HG03175 (cell line): ENCODE measurements at regions not wholly inside any gene's neighbourhood (a gene's known extent, or its start where the extent isn't known, plus 50 kb on each side); places are given as distances from the start of the nearest gene placed in this dataset.
"Not testable (repeated sequence)": the region's sequence is repeated elsewhere in the genome, so short reads cannot be mapped to it uniquely, and the experiment has no call there.

Experiments used
- ATAC-seq: cut with Tn5 transposase; IDR thresholded peaks from one replicate; pipeline ENCODE4 v1.9.1; 2021; ENCODE audit warnings: mild to moderate bottlenecking, moderate library complexity; ENCODE audit not compliant: unreplicated experiment

DNA sequence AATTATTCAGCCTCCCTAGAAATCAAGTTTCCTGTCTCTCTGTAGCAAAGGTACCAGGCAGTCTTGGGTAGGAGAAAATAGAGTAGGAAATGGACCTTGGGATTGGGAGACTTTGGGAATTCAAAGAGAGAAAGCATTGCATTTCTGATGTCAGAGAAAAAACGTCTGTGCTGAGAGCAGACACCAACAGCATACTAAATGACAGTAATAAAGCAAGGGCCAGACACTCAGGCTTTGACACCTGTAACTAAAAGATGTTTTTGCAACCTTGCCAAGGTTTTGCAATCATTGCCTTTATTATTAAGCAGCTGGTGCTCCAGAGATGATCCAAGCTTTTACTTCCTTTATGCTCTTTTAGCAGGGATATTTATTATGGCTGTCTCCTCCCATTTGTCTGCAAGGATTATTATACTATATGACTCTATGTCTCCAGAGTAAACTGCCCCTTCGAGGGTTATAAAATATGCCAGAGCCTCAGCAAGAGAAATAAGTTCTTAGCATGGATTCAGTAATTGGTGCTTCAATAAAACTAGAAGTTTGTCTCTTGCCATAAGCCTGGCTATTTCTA, 85.2 kb upstream of the GRAMD1B start:
- ATAC-seq, result no peak

DNA sequence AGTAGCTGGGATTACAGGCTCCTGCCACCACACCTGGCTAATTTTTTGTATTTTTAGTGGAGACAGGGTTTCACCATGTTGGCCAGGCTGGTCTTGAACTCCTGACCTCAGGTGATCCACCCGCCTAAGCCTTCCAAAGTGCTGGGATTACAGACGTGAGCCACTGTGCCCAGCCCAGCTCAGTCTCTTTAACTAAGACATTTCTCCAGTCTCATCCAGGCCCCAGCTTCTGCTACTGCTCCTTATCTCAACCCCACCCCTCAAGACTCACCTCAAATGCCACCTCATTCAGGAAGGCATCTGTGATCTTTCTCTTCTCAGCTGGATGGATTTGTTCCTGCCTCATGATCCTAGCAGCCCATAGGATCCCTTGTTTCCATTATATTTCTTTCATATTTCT, 85.9 kb upstream of the GRAMD1B start:
- ATAC-seq, result not testable (repeated sequence)

DNA sequence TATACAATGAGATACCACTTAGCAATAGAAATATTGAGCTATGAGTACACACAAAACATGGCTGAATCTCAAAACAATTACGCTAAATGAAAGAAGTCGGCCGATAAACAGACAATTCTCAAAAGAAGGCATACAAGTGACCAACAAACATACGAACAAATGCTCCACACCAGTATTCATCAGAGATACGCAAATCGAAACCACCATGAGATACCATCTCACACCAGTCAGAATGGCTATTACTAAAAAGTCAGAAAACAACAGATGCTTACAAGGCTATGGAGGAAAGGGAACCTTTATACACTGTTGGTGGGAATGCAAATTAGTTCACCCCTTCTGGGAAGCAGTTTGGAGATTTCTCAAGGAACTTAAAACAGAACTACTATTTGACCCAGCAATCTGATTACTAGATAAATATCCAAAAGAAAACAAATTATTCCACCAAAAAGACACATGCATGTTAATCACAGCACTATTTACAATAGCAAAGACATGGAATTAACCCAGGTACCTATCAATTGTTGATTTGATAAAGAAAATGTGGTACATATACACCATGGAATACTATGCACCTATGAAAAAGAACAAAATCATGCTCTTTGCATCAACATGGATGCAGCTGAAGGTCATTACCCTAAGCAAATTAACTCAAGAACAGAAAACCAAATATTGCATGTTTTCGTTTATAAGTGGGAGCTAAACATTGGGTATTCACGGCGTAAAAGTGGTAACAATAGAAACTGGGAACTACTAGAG, 90.9 kb upstream of the GRAMD1B start:
- ATAC-seq, result no peak

DNA sequence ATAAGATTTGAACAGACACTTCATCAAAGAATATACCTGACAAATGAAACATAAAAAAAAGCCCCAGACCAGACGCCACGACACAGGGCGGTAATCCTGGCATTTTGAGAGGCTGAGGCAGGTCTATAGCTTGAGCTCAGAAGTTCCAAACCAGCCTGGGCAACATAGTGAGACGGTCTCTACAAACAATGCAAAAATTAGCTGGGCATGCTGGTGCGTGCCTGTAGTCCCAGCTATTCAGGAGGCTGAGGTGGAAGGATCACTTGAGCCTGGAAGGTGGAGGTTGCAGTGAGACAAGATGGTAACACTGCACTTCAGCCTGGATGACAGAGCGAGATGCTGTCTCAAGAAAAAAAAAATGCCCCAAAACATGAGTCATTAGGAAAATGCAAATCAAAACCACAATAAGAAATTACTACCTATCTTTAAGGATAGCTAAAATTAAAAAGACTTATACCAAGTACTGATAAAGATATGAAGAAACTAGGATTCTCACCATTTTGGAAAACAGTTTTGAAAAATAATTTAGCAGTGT, 91.7 kb upstream of the GRAMD1B start:
- ATAC-seq, result no peak

DNA sequence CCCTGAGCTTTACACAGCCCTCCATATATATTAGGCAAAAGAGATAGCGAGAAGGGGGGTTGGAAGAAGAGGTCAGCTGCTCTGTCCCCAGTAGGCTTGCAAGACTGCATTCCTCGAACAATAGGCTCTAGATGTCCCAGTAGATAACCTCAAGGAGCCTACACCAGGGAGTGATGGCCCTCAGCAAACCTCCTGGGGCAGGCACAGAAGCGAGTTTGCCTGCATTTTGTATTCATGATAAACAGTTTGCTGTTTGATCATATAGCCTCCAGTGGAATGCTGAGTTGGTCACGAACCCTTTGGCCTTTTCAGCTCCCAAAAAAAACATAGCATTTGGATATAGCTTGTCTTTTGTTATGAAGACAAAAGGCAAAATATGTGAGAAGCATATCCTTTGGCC, 95.1 kb upstream of the GRAMD1B start:
- no peak for ATAC-seq

DNA sequence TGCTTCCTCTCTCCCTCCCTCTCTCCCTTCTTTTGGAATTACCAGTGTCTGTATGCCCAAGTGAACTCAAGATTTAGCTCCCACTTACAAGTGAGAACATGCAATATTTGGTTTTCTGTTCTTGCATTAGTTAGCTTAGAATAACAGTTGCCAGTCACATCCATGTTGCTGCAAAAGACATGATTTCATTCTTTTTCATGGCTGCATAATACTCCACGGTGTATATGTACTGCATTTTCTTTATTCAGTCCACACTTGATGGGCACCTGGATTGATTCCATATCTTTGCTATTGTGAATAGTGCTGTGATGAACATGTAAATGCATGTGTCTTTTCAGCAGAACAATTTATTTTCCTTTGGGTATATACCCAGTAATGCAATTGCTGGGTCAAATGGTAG, 97.5 kb upstream of the GRAMD1B start:
- not testable (repeated sequence) for ATAC-seq

DNA sequence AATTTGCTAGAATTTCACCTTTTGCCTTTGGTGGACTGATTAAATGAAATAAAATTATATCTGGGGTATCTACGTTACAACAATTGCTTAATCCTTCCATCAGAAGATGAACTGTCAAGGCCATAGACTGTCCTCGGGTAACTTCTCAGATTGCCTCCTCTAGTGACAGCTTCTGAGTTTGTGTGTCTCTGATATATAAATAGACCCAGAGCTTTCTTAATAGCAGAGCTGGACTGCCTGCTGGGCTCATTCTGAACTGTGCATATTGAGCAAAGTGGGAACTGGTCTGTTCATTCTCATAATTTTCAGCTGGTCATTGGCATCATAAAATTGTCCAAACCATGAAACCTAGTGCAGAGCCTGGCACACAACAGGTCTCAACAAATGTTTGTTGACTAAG, 99.1 kb upstream of the GRAMD1B start:
- no peak for ATAC-seq

DNA sequence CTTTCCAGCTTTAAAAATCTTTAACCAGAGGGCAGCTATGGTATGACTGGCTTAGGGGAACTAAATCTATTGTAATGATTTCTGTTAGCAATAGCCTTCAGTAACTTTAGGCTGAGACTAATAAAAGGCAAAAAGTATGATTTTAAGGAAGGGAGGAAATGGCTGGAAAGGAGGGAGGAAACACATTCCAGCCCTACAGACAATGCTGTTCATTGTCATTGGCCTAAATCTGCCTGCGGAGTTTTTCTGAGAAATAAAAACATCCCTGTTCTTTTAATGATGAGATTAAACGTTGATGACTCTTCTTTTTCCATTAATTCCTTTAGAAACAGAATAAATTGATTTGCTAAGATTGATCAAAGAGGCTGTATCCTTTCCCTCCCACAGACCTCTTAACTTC, 99.6 kb upstream of the GRAMD1B start:
- ATAC-seq, result no peak

DNA sequence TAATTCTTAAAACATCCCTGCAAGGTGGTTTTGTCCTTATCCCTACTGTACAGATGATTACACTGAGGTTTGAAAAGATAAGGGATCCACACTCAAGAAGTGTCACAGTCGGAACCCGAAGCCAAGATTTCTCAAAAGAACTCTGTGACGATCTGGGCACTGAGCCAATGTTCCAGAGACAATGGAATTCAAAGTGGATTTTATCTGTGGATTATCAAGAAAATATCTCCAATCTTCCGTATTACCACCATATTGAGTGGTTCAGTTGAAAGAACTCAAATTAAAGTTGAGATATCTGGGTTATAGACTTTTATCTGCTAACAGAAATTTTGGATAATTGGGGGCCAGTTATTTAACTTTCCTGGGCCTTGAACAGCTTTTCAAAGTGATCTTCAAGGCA, 100.0 kb upstream of the GRAMD1B start:
- no peak for ATAC-seq

DNA sequence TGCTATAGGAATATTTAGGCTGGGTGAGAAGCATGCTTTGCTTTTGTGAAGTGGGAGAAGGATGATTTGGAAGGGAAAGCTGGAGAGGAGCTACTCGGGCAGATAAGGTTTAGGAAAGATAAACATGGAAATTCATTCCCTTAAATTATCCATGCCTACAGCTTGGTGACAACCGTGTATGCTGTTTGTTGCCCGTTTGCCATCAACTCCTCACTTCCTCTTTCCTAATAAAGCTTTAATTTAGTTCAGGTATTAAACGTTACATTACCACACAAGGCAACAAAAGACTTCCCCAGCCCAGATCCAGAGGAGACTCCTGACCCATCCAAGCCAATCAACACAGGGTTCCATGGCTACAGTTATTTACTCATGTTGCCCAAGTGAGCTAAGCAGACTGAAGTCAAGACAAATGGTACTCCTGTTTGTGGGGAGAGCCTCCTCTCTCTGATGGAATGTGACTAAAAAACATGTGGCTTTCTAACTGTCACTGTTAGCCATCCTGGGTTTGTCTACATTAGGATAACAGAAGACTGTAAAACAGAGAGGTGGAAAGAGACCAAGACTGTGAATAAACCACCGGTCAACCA, 101.7 kb upstream of the GRAMD1B start:
- ATAC-seq, result no peak

DNA sequence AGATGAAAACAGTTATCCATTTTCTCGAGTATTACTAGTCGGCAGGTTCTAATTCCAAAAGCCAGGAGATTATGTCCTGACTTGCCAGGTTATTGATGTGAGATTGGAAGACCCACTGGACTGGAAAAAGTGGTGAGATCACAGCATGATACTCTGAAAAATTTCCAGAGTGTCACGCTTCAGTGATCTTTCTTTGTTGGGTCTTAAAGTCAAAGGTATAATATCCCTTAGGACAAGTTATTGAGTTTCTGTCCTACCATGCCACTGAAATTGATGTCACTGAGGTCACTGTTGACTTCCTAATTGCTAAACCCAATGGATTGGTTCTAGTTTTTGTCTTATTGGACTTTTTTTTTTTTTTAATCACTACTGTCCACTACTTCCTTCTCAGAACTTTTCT, 104.5 kb upstream of the GRAMD1B start:
- ATAC-seq, result no peak

DNA sequence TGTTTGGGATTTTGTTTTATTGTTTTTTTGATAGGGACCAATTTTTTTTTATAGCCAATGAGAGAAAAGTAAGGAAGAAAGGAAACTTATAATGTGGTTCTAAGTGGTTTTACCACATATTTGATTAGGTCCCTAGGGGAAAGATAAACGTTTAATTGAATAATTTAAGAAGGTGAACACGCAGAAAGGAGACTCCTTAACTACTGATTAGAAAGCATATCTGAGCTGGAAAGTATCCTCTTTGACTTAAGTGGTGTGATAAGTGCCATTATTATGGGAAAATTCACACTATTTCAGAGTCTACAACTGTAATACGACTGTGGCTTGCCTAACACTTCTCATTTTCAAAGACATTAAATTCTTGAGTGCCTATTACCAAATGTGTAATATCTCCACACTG, 106.5 kb upstream of the GRAMD1B start:
- no peak for ATAC-seq

DNA sequence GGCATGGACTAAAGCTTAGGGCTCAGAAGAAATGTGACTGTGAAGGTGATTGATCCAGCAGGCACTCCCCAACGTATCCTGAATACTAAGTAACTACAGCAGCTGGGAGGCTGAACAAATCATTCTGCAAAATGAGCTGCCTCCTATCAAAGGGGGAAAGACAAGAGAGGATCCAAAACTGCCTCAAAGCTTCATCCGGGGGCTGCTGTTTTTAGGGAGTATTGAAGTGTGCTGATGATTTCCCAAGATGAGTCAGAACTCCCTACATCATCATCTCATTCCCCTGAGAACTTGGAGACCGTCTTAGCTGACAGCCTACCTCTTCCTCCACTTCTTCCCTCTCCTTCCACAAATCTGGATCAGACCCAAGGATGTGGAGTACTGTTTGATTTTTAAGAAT, 108.4 kb upstream of the GRAMD1B start:
- no peak for ATAC-seq

DNA sequence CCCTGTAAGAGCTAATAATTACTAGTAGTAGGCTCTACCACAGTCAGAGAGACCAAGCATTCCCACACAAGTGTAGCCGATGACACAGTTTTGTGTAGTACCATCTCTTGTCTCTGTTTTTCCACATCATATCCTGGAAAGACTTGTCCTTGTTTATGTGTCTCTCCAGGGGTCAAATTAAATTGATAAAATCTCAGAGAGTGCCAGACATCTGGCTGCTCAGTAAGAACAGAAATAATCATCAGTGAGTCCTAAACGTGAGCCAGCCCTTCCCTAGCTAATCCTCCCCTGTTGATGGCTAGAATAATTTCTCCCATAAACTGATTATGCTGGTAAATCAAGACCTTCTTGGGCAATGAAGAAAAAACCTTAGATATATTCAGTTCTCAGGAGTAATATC, 111.4 kb upstream of the GRAMD1B start:
- no peak for ATAC-seq

DNA sequence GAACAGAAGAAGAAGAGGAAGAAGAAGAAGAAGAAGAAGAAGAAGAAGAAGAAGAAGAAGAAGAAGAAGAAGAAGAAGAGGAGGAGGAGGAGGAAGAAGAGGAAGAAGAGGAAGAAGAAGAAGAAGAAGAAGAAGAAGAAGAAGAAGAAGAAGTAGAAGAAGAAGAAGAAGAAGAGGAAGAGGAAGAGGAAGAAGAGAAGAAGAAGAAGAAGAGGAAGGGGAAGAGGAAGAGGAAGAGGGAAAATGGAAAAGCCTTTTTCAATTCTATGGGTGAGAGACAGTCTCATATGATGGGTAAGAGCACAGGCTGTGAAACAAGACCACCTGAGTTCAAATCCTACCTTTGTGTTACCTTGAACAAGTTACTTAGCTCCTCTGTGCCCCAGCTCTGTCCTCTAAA, 111.9 kb upstream of the GRAMD1B start:
- ATAC-seq, result not testable (repeated sequence)

DNA sequence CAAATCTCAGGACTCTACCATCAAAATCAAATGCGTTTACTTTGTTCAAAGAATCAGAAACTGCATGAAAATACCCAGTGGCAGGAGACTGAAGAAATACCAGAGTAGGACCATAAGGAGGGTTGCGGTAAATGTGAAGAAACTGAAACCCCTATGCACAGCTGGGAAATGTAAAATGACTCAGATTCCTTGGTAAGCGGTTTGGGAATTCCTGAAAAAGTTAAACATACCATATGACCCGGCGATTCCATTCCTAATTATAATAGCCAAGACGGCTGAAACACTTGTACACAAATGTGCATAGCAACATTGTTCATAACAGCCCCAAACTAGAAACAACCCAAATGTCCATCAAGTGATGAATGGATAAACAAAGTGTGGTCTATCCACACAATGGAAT, 114.1 kb upstream of the GRAMD1B start:
- no peak for ATAC-seq

DNA sequence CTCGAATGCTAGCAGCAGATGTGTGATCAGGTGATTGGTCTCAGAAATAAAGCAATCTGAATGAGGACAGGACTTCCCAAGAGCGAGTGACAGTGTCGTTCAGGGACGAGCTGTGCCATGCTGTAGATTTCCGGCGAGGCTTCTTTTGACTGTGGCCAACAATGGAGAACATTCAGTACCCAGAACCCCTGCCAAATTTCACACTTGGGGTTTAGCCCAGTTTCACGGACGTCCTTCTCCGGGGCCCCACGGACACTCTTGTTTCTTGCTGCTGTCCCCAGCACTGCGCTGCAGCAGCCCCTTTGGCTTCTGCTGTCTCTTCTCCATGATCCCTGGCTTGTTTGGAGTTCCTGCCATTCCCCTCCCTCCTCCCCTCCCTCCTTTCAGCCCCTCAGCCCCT, 115.1 kb upstream of the GRAMD1B start:
- ATAC-seq, result no peak

DNA sequence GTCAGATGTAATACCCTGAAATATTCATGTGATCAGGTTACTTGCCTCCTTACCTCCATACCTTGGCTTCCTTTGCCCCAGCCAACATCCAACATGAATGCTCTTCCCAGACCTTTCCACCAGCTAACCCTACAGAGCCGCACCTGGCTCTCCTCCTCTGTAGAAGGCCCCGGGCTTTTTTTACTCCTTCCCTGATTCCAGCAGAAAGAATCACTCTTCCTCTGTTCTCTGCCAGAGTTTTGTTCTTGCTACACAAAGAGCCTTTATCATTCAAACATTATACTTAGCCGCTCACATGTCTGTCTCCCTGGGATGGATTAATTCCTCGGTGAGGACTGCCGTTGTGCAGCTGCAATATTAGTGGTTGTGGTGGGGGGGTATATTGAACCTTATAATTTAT, 116.8 kb upstream of the GRAMD1B start:
- ATAC-seq, result no peak

DNA sequence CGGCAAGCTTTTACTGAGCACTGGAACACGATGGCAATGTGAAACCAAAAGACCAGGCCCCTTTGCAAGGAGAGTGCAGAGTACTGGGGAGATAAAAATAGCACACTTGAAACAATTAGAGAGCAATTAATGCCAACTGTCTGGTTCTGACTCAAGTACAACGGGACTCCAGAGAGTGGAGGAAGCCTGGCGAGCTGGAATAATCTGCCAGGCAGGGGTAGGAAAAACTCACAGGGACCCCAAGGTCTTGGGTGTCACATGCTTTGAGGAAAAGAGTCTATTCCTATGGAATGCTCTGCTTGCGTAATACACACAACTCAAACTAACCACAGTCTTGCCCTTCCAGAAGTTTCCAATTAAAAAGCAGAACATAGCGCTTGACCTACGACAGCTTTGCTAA, 113.0 kb upstream of the CLMP start:
- no peak for ATAC-seq

DNA sequence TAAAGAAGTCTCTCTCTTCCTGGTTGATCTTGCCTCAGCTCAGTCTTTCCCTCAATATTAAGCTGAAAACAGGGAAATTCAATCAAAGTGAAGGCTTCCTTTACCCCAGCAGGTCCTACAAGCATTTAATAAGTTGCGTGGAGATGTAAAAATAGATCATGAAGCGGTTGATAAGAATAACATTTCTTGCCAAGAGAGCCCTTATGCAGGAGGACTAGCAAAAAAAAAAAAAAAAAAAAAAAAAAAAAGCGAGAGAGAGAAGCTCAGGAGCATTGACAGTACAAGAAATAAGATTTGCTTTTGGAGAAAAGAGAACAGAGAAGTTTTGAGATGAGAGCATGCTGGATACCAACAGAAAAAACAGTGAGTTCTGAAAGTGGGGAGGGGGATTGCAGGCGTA, 112.2 kb upstream of the CLMP start:
- no peak for ATAC-seq

DNA sequence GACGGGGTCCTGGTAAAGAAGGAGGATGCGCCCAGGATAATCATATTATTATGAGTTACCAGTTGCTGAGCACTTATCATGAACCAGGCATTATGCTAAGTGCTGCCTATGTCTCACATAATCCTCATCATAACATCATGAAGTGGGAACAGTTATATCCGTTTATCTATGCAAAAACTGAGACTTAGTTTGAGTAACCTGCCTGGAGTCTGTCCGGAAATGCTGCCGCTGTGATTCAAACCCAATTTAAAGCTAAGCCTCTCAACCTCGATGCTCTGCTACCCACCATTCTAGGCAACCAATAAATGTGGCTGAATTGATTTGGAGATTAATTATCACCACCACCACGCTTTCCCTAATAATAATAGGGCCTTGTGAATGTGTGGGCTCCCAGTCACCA, 111.5 kb upstream of the CLMP start:
- ATAC-seq, result no peak

DNA sequence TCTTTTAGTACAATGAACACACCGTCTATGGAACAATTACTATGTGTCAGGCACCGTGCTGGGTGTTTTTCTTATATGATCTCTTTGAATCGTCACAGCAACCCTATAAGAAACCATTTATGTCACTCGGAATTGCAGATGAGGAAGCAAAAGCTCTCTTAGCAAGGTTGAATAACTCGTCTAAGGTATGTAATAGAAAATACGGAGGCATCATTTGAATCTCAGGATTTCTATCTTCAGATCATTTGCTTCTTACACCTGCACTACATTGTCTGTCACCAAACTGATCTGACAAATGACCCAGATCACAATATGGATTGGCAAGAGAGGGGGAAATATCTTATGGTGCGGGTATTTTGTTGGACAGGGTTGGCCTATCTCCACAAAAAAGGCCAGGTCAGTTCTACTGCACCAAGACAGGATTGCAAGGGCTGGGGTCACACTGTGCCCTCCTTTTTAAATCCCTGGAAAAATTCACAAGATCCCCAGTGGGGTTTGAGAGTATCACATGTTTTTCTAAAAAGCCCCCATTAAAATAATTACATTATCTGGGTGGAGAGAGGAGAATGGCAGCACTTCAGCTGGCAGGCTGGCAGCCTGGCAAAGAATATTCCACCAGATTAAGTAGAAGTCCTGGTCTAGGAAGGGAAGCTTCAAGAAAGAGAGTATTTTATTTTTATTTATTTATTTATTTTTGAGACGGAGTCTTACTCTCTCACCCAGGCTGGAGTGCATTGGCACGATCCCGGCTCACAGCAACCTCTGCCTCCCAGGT, 110.7 kb upstream of the CLMP start:
- no peak for ATAC-seq
